PC-3 (cell line): ENCODE measurements at regions not wholly inside any gene's neighbourhood (a gene's known extent, or its start where the extent isn't known, plus 50 kb on each side); places are given as distances from the start of the nearest gene placed in this dataset.

Experiments
- ATAC-seq: fragments of 200-7000 bp; cut with Tn5 transposase; 2 replicates; pipeline ENCODE4 v1.9.1; 2020; ENCODE audit warnings: mild to moderate bottlenecking, moderate library complexity
- BruUV-seq: library from RNA; stranded (reverse); fragments of 400-500 nt; replicated peaks from 2 replicates; lab custom pipeline; 2021; lab: Mats Ljungman, UMichigan
- CTCF ChIA-PET: fragments of 300-600 bp; sonication (Branson Sonifier 250); formaldehyde crosslinking; loops from one replicate; lab custom pipeline; 2022; ENCODE audit warnings: antibody characterized with exemption; lab: Charles Lee
- POLR2A ChIA-PET: fragments of 300-600 bp; sonication (Branson Sonifier 250); formaldehyde crosslinking; loops from one replicate; lab custom pipeline; 2022; ENCODE audit warnings: antibody characterized with exemption; ENCODE audit not compliant: unreplicated experiment; lab: Charles Lee
- DNase-seq: peaks from one replicate; pipeline ENCODE4 v3.0.0-alpha.2; 2015
- H2AFZ ChIP-seq: fragments of 300-600 bp; sonication (generic); 2 replicates; pipeline ENCODE4 v1.6.0; 2016; ENCODE audit warnings: antibody characterized with exemption, low read length
- H3F3A ChIP-seq: fragments of 300-600 bp; sonication (generic); one replicate; pipeline ENCODE4 v1.6.0; 2017; ENCODE audit warnings: antibody characterized with exemption, low read length, control low read depth, mild to moderate bottlenecking; ENCODE audit not compliant: unreplicated experiment
- H3K27ac ChIP-seq: fragments of 300-600 bp; sonication (generic); 2 replicates; pipeline ENCODE4 v1.5.1; 2016; ENCODE audit warnings: mild to moderate bottlenecking, low read length
- H3K27me3 ChIP-seq: fragments of 300-600 bp; sonication (generic); 2 replicates; pipeline ENCODE4 v1.6.1; 2016; ENCODE audit warnings: low read length, mixed read lengths
- H3K36me3 ChIP-seq: fragments of 300-600 bp; sonication (generic); 2 replicates; pipeline ENCODE4 v1.6.1; 2016; ENCODE audit warnings: low read depth, mixed run types, low read length, mixed read lengths
- H3K4me1 ChIP-seq: fragments of 300-600 bp; sonication (generic); 2 replicates; pipeline ENCODE4 v1.5.1; 2016; ENCODE audit warnings: low read length; ENCODE audit not compliant: insufficient read depth
- H3K4me2 ChIP-seq: fragments of 300-600 bp; sonication (generic); 2 replicates; pipeline ENCODE4 v1.6.0; 2016; ENCODE audit warnings: low read length
- H3K4me3 ChIP-seq: fragments of 300-600 bp; sonication (generic); 2 replicates; pipeline ENCODE4 v1.5.1; 2016; ENCODE audit warnings: mild to moderate bottlenecking, low read length, mixed read lengths
- H3K79me2 ChIP-seq: fragments of 300-600 bp; sonication (generic); 2 replicates; pipeline ENCODE4 v1.6.1; 2017; ENCODE audit warnings: low read length, mixed read lengths
- H3K9ac ChIP-seq: fragments of 300-600 bp; sonication (generic); 2 replicates; pipeline ENCODE4 v1.6.0; 2016; ENCODE audit warnings: mild to moderate bottlenecking, low read length
- H3K9me2 ChIP-seq: fragments of 300-600 bp; sonication (generic); replicated peaks from 2 replicates; pipeline ENCODE4 v1.6.1; 2016; ENCODE audit warnings: mixed run types, low read length, mixed read lengths
- H3K9me3 ChIP-seq: fragments of 300-600 bp; sonication (generic); 2 replicates; pipeline ENCODE4 v1.6.1; 2016; ENCODE audit warnings: low read length, mixed read lengths
- H4K20me1 ChIP-seq: fragments of 300-600 bp; sonication (generic); 2 replicates; pipeline ENCODE4 v1.6.1; 2016; ENCODE audit warnings: low read length, mixed read lengths
- CTCF ChIP-seq: fragments of 300-600 bp; sonication (generic); conservative IDR thresholded peaks from 2 replicates; pipeline ENCODE4 v1.5.1; 2017; ENCODE audit warnings: antibody characterized with exemption, low read depth, mild to moderate bottlenecking, low read length
- EZH2 ChIP-seq: fragments of 300-600 bp; sonication (generic); IDR thresholded peaks from one replicate; pipeline ENCODE4 v1.6.1; 2017; ENCODE audit warnings: antibody characterized with exemption, mild to moderate bottlenecking, low read length; ENCODE audit not compliant: unreplicated experiment
- EZH2phosphoT487 ChIP-seq: fragments of 300-600 bp; sonication (generic); IDR thresholded peaks from 2 replicates; pipeline ENCODE4 v1.6.1; 2018; ENCODE audit warnings: mild to moderate bottlenecking, antibody characterized with exemption, low read length, borderline replicate concordance
- intact Hi-C: fragments of 100-400 bp; cut with micrococcal nuclease; formaldehyde crosslinking; loops from 2 replicates; pipeline ENCODE4 v1.9.0; 2023

GRCh38 chr12:59097876-59098275 is 177.6 kb upstream of the LRIG3 start:
- Histone ChIP-seq H3K36me3 (no peaks in the 10 kb centered on the region), H3K79me2 (no peaks in the 10 kb centered on the region), H4K20me1 (no peaks in the 10 kb centered on the region), H3K27ac (no peak overlapping the region), H3K4me1 (0 out of 2 replicates have a peak, but pooled peaks cover 4% of the 10 kb centered on the region), H3K4me3 (no peak overlapping the region), H3K9me2 (no peaks in the 10 kb centered on the region), H3K9me3 (no peaks in the 10 kb centered on the region), H3F3A (no peaks in the 10 kb centered on the region), H3K4me2 (no peak overlapping the region), H2AFZ (no peak overlapping the region), H3K27me3 (no peaks in the 10 kb centered on the region), H3K9ac (no peak overlapping the region)
- TF ChIP-seq EZH2phosphoT487 (no peak), CTCF (no peak), EZH2 (no peak)
- no TSS peak for BruUV-seq
- ATAC-seq, result no peak
- CTCF ChIA-PET, result no interaction called here
- intact Hi-C loops, result no loop called here
- DNase-seq, result peak; percentile 39
- POLR2A ChIA-PET, result no interaction called here

GRCh38 chr12:59096246-59096645 is 175.9 kb upstream of the LRIG3 start:
- CTCF ChIA-PET, result no interaction called here
- BruUV-seq, result no TSS peak
- Histone ChIP-seq H3K27me3 (no peaks in the 10 kb centered on the region), H2AFZ (no peak overlapping the region), H3K4me3 (no peak overlapping the region), H3K36me3 (no peaks in the 10 kb centered on the region), H3K9me3 (no peaks in the 10 kb centered on the region), H3K9me2 (no peaks in the 10 kb centered on the region), H3K27ac (no peak overlapping the region), H3K79me2 (no peaks in the 10 kb centered on the region), H3F3A (no peaks in the 10 kb centered on the region), H3K4me2 (no peak overlapping the region), H3K4me1 (0 out of 2 replicates have a peak, but pooled peaks cover 2% of the 10 kb centered on the region), H4K20me1 (no peaks in the 10 kb centered on the region), H3K9ac (no peak overlapping the region)
- no peak for DNase-seq
- TF ChIP-seq CTCF (no peak), EZH2phosphoT487 (no peak), EZH2 (no peak)
- ATAC-seq, result no peak
- intact Hi-C loops, result no loop called here
- POLR2A ChIA-PET, result no interaction called here

- BruUV-seq, result no TSS peak
- H3F3A ChIP-seq, result no peaks in the 10 kb centered on the region
- no peak overlapping the region for H3K27ac ChIP-seq
- no peak overlapping the region for H3K4me3 ChIP-seq
- H3K4me2 ChIP-seq, result no peak overlapping the region
- no peak for ATAC-seq
- CTCF ChIA-PET, result no interaction called here
- H3K9me2 ChIP-seq, result no peaks in the 10 kb centered on the region
- intact Hi-C loops, result no loop called here
- no peaks in the 10 kb centered on the region for H3K9me3 ChIP-seq
- TF ChIP-seq EZH2phosphoT487 (no peak), EZH2 (no peak)
- no peaks in the 10 kb centered on the region for H4K20me1 ChIP-seq
- no peaks in the 10 kb centered on the region for H3K4me1 ChIP-seq
- POLR2A ChIA-PET, result no interaction called here
- no peak overlapping the region for H3K9ac ChIP-seq
- H2AFZ ChIP-seq, result no peak overlapping the region
- no peaks in the 10 kb centered on the region for H3K27me3 ChIP-seq
- H3K36me3 ChIP-seq, result no peaks in the 10 kb centered on the region
- no peak for DNase-seq
- H3K79me2 ChIP-seq, result no peaks in the 10 kb centered on the region
Measured at GRCh38 chr12:59093073-59093772, 172.9 kb upstream of the LRIG3 start.
